AG04449 (cell line): ENCODE measurements at regions not wholly inside any gene's neighbourhood (a gene's known extent, or its start where the extent isn't known, plus 50 kb on each side); places are given as distances from the start of the nearest gene placed in this dataset.

Experiments used
- CTCF ChIA-PET: fragments of 350-600 bp; formaldehyde crosslinking; extraction: SDS; loops from one replicate; lab custom pipeline; 2021; ENCODE audit warnings: antibody characterized with exemption; lab: Yijun Ruan, JAX
- POLR2A ChIA-PET: fragments of 400-600, 350-600 bp; formaldehyde crosslinking; extraction: SDS; loops from one replicate; lab custom pipeline; 2020; ENCODE audit warnings: antibody characterized with exemption, inconsistent platforms; lab: Yijun Ruan, JAX
- DNase-seq: peaks from one replicate; pipeline ENCODE4 v3.0.0-alpha.2; 2010; ENCODE audit warnings: low read depth, low spot score
- H3K4me3 ChIP-seq: 2 replicates; pipeline ENCODE4 v1.5.1; 2011; ENCODE audit warnings: low read depth, mild to moderate bottlenecking, control low read depth, low read length
- CTCF ChIP-seq: IDR thresholded peaks from one replicate; pipeline ENCODE4 v1.5.1; 2011; ENCODE audit warnings: mild to moderate bottlenecking, moderate library complexity, low read length, control low read depth, inconsistent platforms; ENCODE audit not compliant: insufficient read depth; ENCODE audit errors: missing control alignments

GRCh38 chr4:13169731-13170525, 314.2 kb downstream of the RAB28 start:
- ChIA-PET CTCF (no interaction called here), POLR2A (no interaction called here)
- TF ChIP-seq CTCF, result no peak
- no peak for DNase-seq
- H3K4me3 ChIP-seq, result no peak overlapping the region

GRCh38 chr4:13168326-13168725, 315.8 kb downstream of the RAB28 start:
- TF ChIP-seq CTCF, result no peak
- no peak for DNase-seq
- no peak overlapping the region for H3K4me3 ChIP-seq
- ChIA-PET CTCF (interaction anchor here (1.0 kb wide), 1 partner anchor 9 kb away, joined by 3 read pairs; no protein-coding TSS in a partner anchor), POLR2A (no interaction called here)

GRCh38 chr4:13166214-13166613, 317.9 kb downstream of the RAB28 start:
- no peak for TF ChIP-seq CTCF
- POLR2A ChIA-PET, result no interaction called here
- no peak overlapping the region for H3K4me3 ChIP-seq
- DNase-seq, result no peak
- CTCF ChIA-PET, result no interaction called here

- CTCF ChIA-PET, result interaction anchor here (0.8 kb wide), 1 partner anchor 39 kb away, joined by 3 read pairs; no protein-coding TSS in a partner anchor
- POLR2A ChIA-PET, result no interaction called here
- DNase-seq, result no peak
- no peak overlapping the region for H3K4me3 ChIP-seq
- TF ChIP-seq CTCF, result no peak
Measured at GRCh38 chr4:13164783-13165331, 319.3 kb downstream of the RAB28 start.

GRCh38 chr4:13162886-13163285, 321.3 kb downstream of the RAB28 start:
- CTCF ChIA-PET, result no interaction called here
- DNase-seq, result no peak

More at GRCh38 chr4:13162886-13163285, 321.3 kb downstream of the RAB28 start:
- TF ChIP-seq CTCF, result no peak
- no peak overlapping the region for H3K4me3 ChIP-seq
- POLR2A ChIA-PET, result no interaction called here
